ENCODE measurements at regions not wholly inside any gene's neighbourhood (a gene's known extent, or its start where the extent isn't known, plus 50 kb on each side); places are given as distances from the start of the nearest gene placed in this dataset.

- Histone ChIP-seq H3K4me1 (replicated peaks in 1 of 2; ENCODE audit: control insufficient read depth in 2 of 2, insufficient read depth in 2 of 2, low read length in 2 of 2) (peaks cover 0 to 58% of the 10 kb centered on the region in 2 experiments; a peak in 3 of 5 replicates), H3K79me2 (ENCODE audit: control insufficient read depth, insufficient read depth, low read length) (no peaks in the 10 kb centered on the region), H3K4me3 (no peak overlapping the region), H3K4me2 (ENCODE audit: insufficient read depth, low read length) (no peak overlapping the region), H3K9me1 (ENCODE audit: control insufficient read depth, insufficient read depth, low read length) (no peaks in the 10 kb centered on the region), H4K20me1 (replicated peaks; ENCODE audit: control insufficient read depth, insufficient read depth, low read length) (peaks cover 5% of the 10 kb centered on the region), H2AFZ (ENCODE audit: low read depth, low read length) (no peak overlapping the region), H3K27me3 (ENCODE audit: control insufficient read depth in 2 of 2, insufficient read depth in 2 of 2, low read length in 2 of 2) (peaks cover 11 to 48% of the 10 kb centered on the region in 2 experiments; a peak in 4 of 5 replicates), H3K9ac (ENCODE audit: insufficient read depth in 1 of 2, low read depth in 2 of 2, low read length in 2 of 2) (no peak overlapping the region; a peak in 1 of 4 replicates), H3K27ac (ENCODE audit: extremely low read depth, low read depth, low read length) (no peak overlapping the region), H3K9me3 (replicated peaks; ENCODE audit: control insufficient read depth, insufficient read depth, low read depth, low read length) (no peaks in the 10 kb centered on the region), H3K36me3 (ENCODE audit: control insufficient read depth, insufficient read depth, low read length) (no peaks in the 10 kb centered on the region)
- FAIRE-seq: no peak
- ChIA-PET POLR2A (interaction anchor here (0.6 kb wide), 1 partner anchor 30 kb away, joined by 3 read pairs; no protein-coding TSS in a partner anchor), CTCF (ENCODE audit: low intra/inter-chr PET ratio) (no interaction called here)
- DNase-seq (ENCODE audit: extremely low read depth in 1 of 4, low spot score in 3 of 4): no peak
- TF ChIP-seq GABPB1 (CRISPR knock-in tag; IDR thresholded peaks at IDR 0.05) (0 out of 2 replicates have a peak, but pooled peaks have one; percentile 28), E2F6 (IDR thresholded peaks at IDR 0.05; ENCODE audit: borderline replicate concordance in 1 of 2, extremely low read depth in 1 of 2, insufficient read depth in 1 of 2, insufficient read length in 1 of 2, low read depth in 1 of 2, low read length in 1 of 2, poor library complexity in 1 of 2, severe bottlenecking in 1 of 2) (peak in 1 of 2 experiments; percentile 34), CHD4 (IDR thresholded peaks at IDR 0.05; ENCODE audit: insufficient read depth, insufficient replicate concordance, low read depth, low read length, poor library complexity, severe bottlenecking) (no peak), BRD4 (IDR thresholded peaks at IDR 0.05) (no peak)
- WGBS (ENCODE audit: insufficient coverage, low coverage, missing lambda C conversion rate): 26% methylated on average over 32 of the region's 42 CpGs
- no TSS peak for BruUV-seq (replicated peaks)
- peak; percentile 15 for ATAC-seq
- in situ Hi-C loops (cut with MboI) (no loop called here), intact Hi-C loops (cut with micrococcal nuclease) (no loop called here)
Measured at GRCh38 chr4:1547856-1548826, 136.0 kb downstream of the FAM53A start.

All from K562 (cell line).